Endothelial cell of umbilical vein (primary cell): ENCODE measurements at regions not wholly inside any gene's neighbourhood (a gene's known extent, or its start where the extent isn't known, plus 50 kb on each side); places are given as distances from the start of the nearest gene placed in this dataset.
"Not testable (repeated sequence)": the region's sequence is repeated elsewhere in the genome, so short reads cannot be mapped to it uniquely, and the experiment has no call there.

Experiments
- BruUV-seq: library from RNA; stranded (reverse); fragments of 400-500 nt; replicated peaks from 2 replicates; lab custom pipeline; 2021; lab: Mats Ljungman, UMichigan
- CTCF ChIA-PET: fragments of 300-600, 350-600 bp; sonication (Branson Sonifier 250); formaldehyde crosslinking; loops from one replicate; lab custom pipeline; 2021; ENCODE audit warnings: antibody characterized with exemption, inconsistent platforms; lab: Charles Lee
- POLR2A ChIA-PET: fragments of 300-600, 350-600 bp; sonication (Branson Sonifier 250); formaldehyde crosslinking; loops from one replicate; lab custom pipeline; 2021; ENCODE audit warnings: antibody characterized with exemption, inconsistent platforms; lab: Charles Lee
- DNase-seq: peaks from one replicate; pipeline ENCODE4 v3.0.0-alpha.2; 2011; ENCODE audit warnings: low read depth, low spot score
- FAIRE-seq: peaks from 2 replicates; lab custom pipeline; 2011; peaks lifted over from hg19 to GRCh38; lab: Jason Lieb, UNC
- H2AFZ ChIP-seq: 2 replicates; pipeline ENCODE4 v1.6.0; 2012; ENCODE audit warnings: low read depth, low read length, control low read depth, inconsistent platforms
- H3K27ac ChIP-seq: 2 replicates; pipeline ENCODE4 v1.5.1; 2011; ENCODE audit warnings: low read depth, mild to moderate bottlenecking, control low read depth, low read length, moderate library complexity; ENCODE audit not compliant: insufficient read depth
- H3K27me3 ChIP-seq, 2 experiments: 2 replicates each; pipeline versions ENCODE4 v1.6.0 to v1.6.1; 2011; ENCODE audit warnings: low read length in 2 of 2, mixed read lengths in 1 of 2; ENCODE audit not compliant: control insufficient read depth in 2 of 2, insufficient read depth in 2 of 2
- H3K36me3 ChIP-seq, 2 experiments: 2 replicates in 1 of 2; 3 replicates in 1 of 2; pipeline ENCODE4 v1.5.1; 2011; ENCODE audit warnings: low read length in 2 of 2, mild to moderate bottlenecking in 1 of 2, moderate library complexity in 1 of 2; ENCODE audit not compliant: control insufficient read depth in 2 of 2, insufficient read depth in 2 of 2; ENCODE audit errors: extremely low read depth in 1 of 2
- H3K4me1 ChIP-seq: 3 replicates; pipeline ENCODE4 v1.5.1; 2011; ENCODE audit warnings: mild to moderate bottlenecking, low read length; ENCODE audit not compliant: control insufficient read depth, insufficient read depth; ENCODE audit errors: extremely low read depth
- H3K4me2 ChIP-seq: 2 replicates; pipeline ENCODE4 v1.6.1; 2011; ENCODE audit warnings: low read length, control low read depth, mixed read lengths; ENCODE audit not compliant: insufficient read depth
- H3K4me3 ChIP-seq, 3 experiments: fragments of 200-600 bp in 1 of 3; sonication (generic), shearing (Covaris generic) in 1 of 3; replicated peaks in 1 of 3; 2 replicates each; pipeline ENCODE4 v1.5.1; 2011 to 2016; ENCODE audit warnings: control low read depth in 3 of 3, low read length in 3 of 3, mild to moderate bottlenecking in 2 of 3, inconsistent platforms in 1 of 3, low read depth in 1 of 3, moderate library complexity in 1 of 3; ENCODE audit not compliant: insufficient read depth in 1 of 3
- H3K79me2 ChIP-seq: 2 replicates; pipeline ENCODE4 v1.6.0; 2012; ENCODE audit warnings: low read length, inconsistent platforms; ENCODE audit not compliant: control insufficient read depth, insufficient read depth
- H3K9ac ChIP-seq: replicated peaks from 2 replicates; pipeline ENCODE3; 2011; ENCODE audit warnings: low read length, control low read depth; ENCODE audit not compliant: insufficient read depth; ENCODE audit errors: extremely low read depth
- H3K9me1 ChIP-seq: replicated peaks from 3 replicates; pipeline ENCODE4 v1.6.0; 2011; ENCODE audit warnings: mild to moderate bottlenecking, low read length; ENCODE audit not compliant: control insufficient read depth, insufficient read depth; ENCODE audit errors: extremely low read depth
- H3K9me3 ChIP-seq: replicated peaks from 2 replicates; pipeline ENCODE4 v1.5.1; 2012; ENCODE audit warnings: low read length, inconsistent platforms; ENCODE audit not compliant: control insufficient read depth, insufficient read depth
- H4K20me1 ChIP-seq: replicated peaks from 2 replicates; pipeline ENCODE3; 2011; ENCODE audit warnings: mild to moderate bottlenecking, low read length; ENCODE audit not compliant: control insufficient read depth, insufficient read depth; ENCODE audit errors: extremely low read depth
- EZH2 ChIP-seq: IDR thresholded peaks from 2 replicates; pipeline ENCODE4 v1.6.1; 2012; ENCODE audit warnings: borderline replicate concordance, low read depth, mild to moderate bottlenecking, moderate library complexity, low read length, inconsistent platforms; ENCODE audit not compliant: severe bottlenecking
- FOS ChIP-seq: IDR thresholded peaks from 2 replicates; pipeline ENCODE4 v1.6.1; 2011; ENCODE audit warnings: mild to moderate bottlenecking, low read length, moderate library complexity, borderline replicate concordance; ENCODE audit not compliant: insufficient read depth
- GATA2 ChIP-seq: IDR thresholded peaks from 2 replicates; pipeline ENCODE4 v1.7.0; 2011; ENCODE audit warnings: low read depth, mild to moderate bottlenecking, moderate library complexity, mixed read lengths, low read length; ENCODE audit not compliant: insufficient read length, insufficient read depth
- JUN ChIP-seq: IDR thresholded peaks from 2 replicates; pipeline ENCODE4 v1.6.1; 2011; ENCODE audit warnings: borderline replicate concordance, low read depth; ENCODE audit not compliant: insufficient read length, insufficient read depth
- MYC ChIP-seq: IDR thresholded peaks from one replicate; pipeline ENCODE4 v1.6.1; 2011; ENCODE audit warnings: mild to moderate bottlenecking, low read depth, low read length
- POLR2A ChIP-seq: IDR thresholded peaks from 2 replicates; pipeline ENCODE4 v1.6.1; 2012; ENCODE audit warnings: low read depth, mild to moderate bottlenecking, control low read depth, low read length
- POLR2AphosphoS5 ChIP-seq: IDR thresholded peaks from 2 replicates; pipeline ENCODE4 v1.6.1; 2012; ENCODE audit warnings: low read depth, mild to moderate bottlenecking, control low read depth, low read length, moderate library complexity; ENCODE audit not compliant: insufficient read depth
- dilution Hi-C: fragments of 300-500 bp; cut with MboI; formaldehyde crosslinking; loops from one replicate; pipeline ENCODE4 v1.15.0; 2019; ENCODE audit warnings: low sequenced_read_pairs; ENCODE audit not compliant: extremely low pct_ligation_motif_present
- intact Hi-C: fragments of 100-400 bp; cut with micrococcal nuclease; formaldehyde crosslinking; loops from one replicate; pipeline ENCODE4 v1.10.0; 2022
- TF ChIP-seq, protein P1 (sequence below), 2 donors: IDR thresholded peaks; 1 replicate in 1 of 2; 2 replicates in 1 of 2; pipeline ENCODE4 v1.5.1; 2011; ENCODE audit warnings: low read length in 2 of 2, mild to moderate bottlenecking in 2 of 2, moderate library complexity in 2 of 2, control low read depth in 1 of 2, inconsistent platforms in 1 of 2, low read depth in 1 of 2; ENCODE audit not compliant: insufficient read depth in 1 of 2; ENCODE audit errors: extremely low read depth in 1 of 2
- TF ChIP-seq, protein P2 (sequence below): IDR thresholded peaks from 2 replicates; pipeline ENCODE4 v1.6.1; 2011; ENCODE audit not compliant: insufficient read depth, insufficient read length

DNA sequence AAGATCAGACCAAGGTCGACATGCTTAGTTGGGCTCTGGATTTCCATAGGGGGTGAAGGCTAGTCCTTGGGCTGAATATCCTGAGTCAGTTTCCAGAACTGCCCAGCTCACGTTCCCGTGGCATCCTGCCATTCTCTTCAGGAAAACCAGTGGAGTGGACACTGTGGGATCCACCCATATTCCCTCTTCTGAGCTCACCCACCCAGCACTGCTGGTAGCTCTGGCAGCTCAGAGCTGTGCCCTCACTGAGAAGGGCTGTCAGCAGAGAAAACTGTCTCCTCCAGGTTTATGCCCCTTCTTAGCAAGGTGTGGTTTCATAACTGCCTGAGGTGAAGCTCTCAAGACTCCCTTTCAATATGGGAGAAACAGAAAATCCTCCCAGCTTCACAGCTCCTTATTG, 111.7 kb downstream of the GGTLC2 start:
- no peaks in the 10 kb centered on the region for H3K36me3 ChIP-seq
- DNase-seq (no peak), FAIRE-seq (no peak)
- H3K79me2 ChIP-seq: no peaks in the 10 kb centered on the region
- no peaks in the 10 kb centered on the region for H4K20me1 ChIP-seq
- no peak overlapping the region for H3K4me2 ChIP-seq
- TF ChIP-seq EZH2 (no peak), FOS (no peak), GATA2 (no peak), POLR2AphosphoS5 (no peak), JUN (no peak), MYC (no peak), POLR2A (no peak)
- TF ChIP-seq, protein P1, sequence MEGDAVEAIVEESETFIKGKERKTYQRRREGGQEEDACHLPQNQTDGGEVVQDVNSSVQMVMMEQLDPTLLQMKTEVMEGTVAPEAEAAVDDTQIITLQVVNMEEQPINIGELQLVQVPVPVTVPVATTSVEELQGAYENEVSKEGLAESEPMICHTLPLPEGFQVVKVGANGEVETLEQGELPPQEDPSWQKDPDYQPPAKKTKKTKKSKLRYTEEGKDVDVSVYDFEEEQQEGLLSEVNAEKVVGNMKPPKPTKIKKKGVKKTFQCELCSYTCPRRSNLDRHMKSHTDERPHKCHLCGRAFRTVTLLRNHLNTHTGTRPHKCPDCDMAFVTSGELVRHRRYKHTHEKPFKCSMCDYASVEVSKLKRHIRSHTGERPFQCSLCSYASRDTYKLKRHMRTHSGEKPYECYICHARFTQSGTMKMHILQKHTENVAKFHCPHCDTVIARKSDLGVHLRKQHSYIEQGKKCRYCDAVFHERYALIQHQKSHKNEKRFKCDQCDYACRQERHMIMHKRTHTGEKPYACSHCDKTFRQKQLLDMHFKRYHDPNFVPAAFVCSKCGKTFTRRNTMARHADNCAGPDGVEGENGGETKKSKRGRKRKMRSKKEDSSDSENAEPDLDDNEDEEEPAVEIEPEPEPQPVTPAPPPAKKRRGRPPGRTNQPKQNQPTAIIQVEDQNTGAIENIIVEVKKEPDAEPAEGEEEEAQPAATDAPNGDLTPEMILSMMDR (IDR thresholded peaks at IDR 0.05; ENCODE audit: extremely low read depth in 1 of 2, insufficient read depth in 1 of 2, low read depth in 1 of 2, low read length in 2 of 2): no peak
- TF ChIP-seq, protein P2, sequence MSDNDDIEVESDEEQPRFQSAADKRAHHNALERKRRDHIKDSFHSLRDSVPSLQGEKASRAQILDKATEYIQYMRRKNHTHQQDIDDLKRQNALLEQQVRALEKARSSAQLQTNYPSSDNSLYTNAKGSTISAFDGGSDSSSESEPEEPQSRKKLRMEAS: no peak
- H2AFZ ChIP-seq: no peak overlapping the region
- intact Hi-C loops (no loop called here), dilution Hi-C loops (no loop called here)
- POLR2A ChIA-PET: no interaction called here
- H3K4me1 ChIP-seq: no peaks in the 10 kb centered on the region
- H3K9me3 ChIP-seq: no peaks in the 10 kb centered on the region
- H3K27ac ChIP-seq: no peak overlapping the region
- H3K27me3 ChIP-seq: no peaks in the 10 kb centered on the region
- CTCF ChIA-PET: interaction anchor here (0.8 to 2.3 kb wide), 4 partner anchors 10 to 54 kb away, joined by 3 to 9 read pairs (median 5); no protein-coding TSS in a partner anchor
- no TSS peak for BruUV-seq
- H3K9ac ChIP-seq: no peak overlapping the region
- H3K9me1 ChIP-seq: no peaks in the 10 kb centered on the region
- H3K4me3 ChIP-seq: no peak overlapping the region

GRCh38 chr22:22756551-22757201, 112.3 kb downstream of the GGTLC2 start:
- H3K4me2 ChIP-seq, H3K79me2 ChIP-seq, dilution Hi-C loops, POLR2A ChIA-PET, H2AFZ ChIP-seq, H3K27me3 ChIP-seq, H3K9me1 ChIP-seq, DNase-seq, H3K4me3 ChIP-seq, intact Hi-C loops, H3K9ac ChIP-seq, H3K36me3 ChIP-seq, H3K9me3 ChIP-seq, H4K20me1 ChIP-seq, BruUV-seq, H3K27ac ChIP-seq, H3K4me1 ChIP-seq, FAIRE-seq: not testable (repeated sequence)
- CTCF ChIA-PET: interaction anchor here (0.7 to 2.3 kb wide), 5 partner anchors 11 to 53 kb away, joined by 3 to 9 read pairs (median 3); no protein-coding TSS in a partner anchor
